ENCODE measurements at regions not wholly inside any gene's neighbourhood (a gene's known extent, or its start where the extent isn't known, plus 50 kb on each side); places are given as distances from the start of the nearest gene placed in this dataset.

GRCh38 chr7:114783508-114783907 lies 138.4 kb upstream of the MDFIC start:
- POLR2A ChIA-PET = no interaction called here
- H3K27ac Mint-ChIP-seq = peak overlapping the region in 1 of 8 donors; percentile 31

GRCh38 chr7:114784177-114784576 lies 137.7 kb upstream of the MDFIC start:
- Mint-ChIP-seq H3K36me3 (no peaks in the 10 kb centered on the region), H3K27me3 (peaks cover 0 to 3% of the 10 kb centered on the region in 2 donors), H3K4me1 (peaks cover 16 to 29% (median 28%) of the 10 kb centered on the region in 3 donors), H3K4me3 (no peak overlapping the region), H3K9me3 (no peaks in the 10 kb centered on the region), H3K27ac (no peak overlapping the region)
- Histone ChIP-seq H3K4me3 (ENCODE audit: low read length) (no peak overlapping the region), H3K27ac (ENCODE audit: low read depth, low read length) (no peak overlapping the region), H3K36me3 (ENCODE audit: insufficient read depth, low read length) (no peaks in the 10 kb centered on the region), H3K27me3 (ENCODE audit: insufficient read depth, low read length, poor library complexity, severe bottlenecking) (no peaks in the 10 kb centered on the region), H3K9me3 (ENCODE audit: low read length) (no peaks in the 10 kb centered on the region), H3K4me1 (ENCODE audit: insufficient read depth, low read length) (no peaks in the 10 kb centered on the region)
- ChIA-PET POLR2A (no interaction called here), CTCF (no interaction called here)
- DNase-seq = no peak

More at GRCh38 chr7:114783508-114783907, 138.4 kb upstream of the MDFIC start:
- H3K36me3 ChIP-seq (ENCODE audit: insufficient read depth, low read length) = no peaks in the 10 kb centered on the region
- no peaks in the 10 kb centered on the region for H3K4me1 ChIP-seq (ENCODE audit: insufficient read depth, low read length)
- CTCF ChIA-PET = no interaction called here
- H3K27me3 ChIP-seq (ENCODE audit: insufficient read depth, low read length, poor library complexity, severe bottlenecking) = no peaks in the 10 kb centered on the region
- peaks cover 0 to 3% of the 10 kb centered on the region in 2 donors for H3K27me3 Mint-ChIP-seq
- H3K9me3 Mint-ChIP-seq = no peaks in the 10 kb centered on the region
- peak overlapping the region; percentile 6 to 67 (median 58) for H3K4me3 Mint-ChIP-seq
- H3K36me3 Mint-ChIP-seq = no peaks in the 10 kb centered on the region
- H3K4me1 Mint-ChIP-seq = peaks cover 16 to 27% (median 26%) of the 10 kb centered on the region in 3 donors
- H3K4me3 ChIP-seq (ENCODE audit: low read length) = no peak overlapping the region
- no peak overlapping the region for H3K27ac ChIP-seq (ENCODE audit: low read depth, low read length)
- no peaks in the 10 kb centered on the region for H3K9me3 ChIP-seq (ENCODE audit: low read length)
- DNase-seq = no peak

GRCh38 chr7:114784746-114785145 lies 137.1 kb upstream of the MDFIC start:
- H3K4me1 ChIP-seq (ENCODE audit: insufficient read depth, low read length) = no peaks in the 10 kb centered on the region
- DNase-seq = no peak
- no peaks in the 10 kb centered on the region for H3K9me3 ChIP-seq (ENCODE audit: low read length)
- CTCF ChIA-PET = no interaction called here
- no peaks in the 10 kb centered on the region for H3K27me3 ChIP-seq (ENCODE audit: insufficient read depth, low read length, poor library complexity, severe bottlenecking)
- Mint-ChIP-seq H3K36me3 (no peaks in the 10 kb centered on the region), H3K4me3 (no peak overlapping the region), H3K27me3 (peaks cover 0 to 3% of the 10 kb centered on the region in 2 donors), H3K9me3 (no peaks in the 10 kb centered on the region), H3K4me1 (peaks cover 16 to 29% (median 28%) of the 10 kb centered on the region in 3 donors), H3K27ac (no peak overlapping the region)
- H3K27ac ChIP-seq (ENCODE audit: low read depth, low read length) = no peak overlapping the region
- POLR2A ChIA-PET = no interaction called here
- H3K4me3 ChIP-seq (ENCODE audit: low read length) = no peak overlapping the region
- H3K36me3 ChIP-seq (ENCODE audit: insufficient read depth, low read length) = no peaks in the 10 kb centered on the region

- ChIA-PET CTCF (no interaction called here), POLR2A (no interaction called here)
- H3K4me1 Mint-ChIP-seq = peaks cover 16 to 29% (median 28%) of the 10 kb centered on the region in 3 donors
- H3K4me3 ChIP-seq (ENCODE audit: low read length) = no peak overlapping the region
- H3K27me3 ChIP-seq (ENCODE audit: insufficient read depth, low read length, poor library complexity, severe bottlenecking) = no peaks in the 10 kb centered on the region
- no peaks in the 10 kb centered on the region for H3K36me3 ChIP-seq (ENCODE audit: insufficient read depth, low read length)
- no peaks in the 10 kb centered on the region for H3K4me1 ChIP-seq (ENCODE audit: insufficient read depth, low read length)
- H3K9me3 Mint-ChIP-seq = no peaks in the 10 kb centered on the region
- H3K9me3 ChIP-seq (ENCODE audit: low read length) = no peaks in the 10 kb centered on the region
- peak overlapping the region in 1 of 7 donors; percentile 24 for H3K4me3 Mint-ChIP-seq
- no peak overlapping the region for H3K27ac ChIP-seq (ENCODE audit: low read depth, low read length)
- no peak for DNase-seq
- no peak overlapping the region for H3K27ac Mint-ChIP-seq
- peaks cover 0 to 3% of the 10 kb centered on the region in 2 donors for H3K27me3 Mint-ChIP-seq
- H3K36me3 Mint-ChIP-seq = no peaks in the 10 kb centered on the region
Measured at GRCh38 chr7:114785496-114785895, 136.4 kb upstream of the MDFIC start.

- H3K9me3 Mint-ChIP-seq = no peaks in the 10 kb centered on the region
- H3K27ac Mint-ChIP-seq = peak overlapping the region in 2 of 8 donors; percentile 3 to 53
- H3K36me3 ChIP-seq (ENCODE audit: insufficient read depth, low read length) = no peaks in the 10 kb centered on the region
- no peak overlapping the region for H3K27ac ChIP-seq (ENCODE audit: low read depth, low read length)
- no peak for DNase-seq
- H3K27me3 Mint-ChIP-seq = peaks cover 0 to 3% of the 10 kb centered on the region in 2 donors
- ChIA-PET CTCF (no interaction called here), POLR2A (no interaction called here)
- H3K4me3 ChIP-seq (ENCODE audit: low read length) = no peak overlapping the region
- peak overlapping the region in 6 of 7 donors; percentile 5 to 78 (median 68) for H3K4me3 Mint-ChIP-seq
- no peaks in the 10 kb centered on the region for H3K4me1 ChIP-seq (ENCODE audit: insufficient read depth, low read length)
- peaks cover 16 to 29% (median 28%) of the 10 kb centered on the region in 3 donors for H3K4me1 Mint-ChIP-seq
- H3K9me3 ChIP-seq (ENCODE audit: low read length) = no peaks in the 10 kb centered on the region
- H3K36me3 Mint-ChIP-seq = no peaks in the 10 kb centered on the region
- H3K27me3 ChIP-seq (ENCODE audit: insufficient read depth, low read length, poor library complexity, severe bottlenecking) = no peaks in the 10 kb centered on the region
Measured at GRCh38 chr7:114786455-114786854, 135.4 kb upstream of the MDFIC start.

- no peak overlapping the region for H3K27ac Mint-ChIP-seq
Measured at GRCh38 chr7:114787556-114787955, 134.3 kb upstream of the MDFIC start.

GRCh38 chr7:114788706-114789105 lies 133.2 kb upstream of the MDFIC start:
- Mint-ChIP-seq H3K36me3 (no peaks in the 10 kb centered on the region), H3K27ac (no peak overlapping the region), H3K4me3 (no peak overlapping the region), H3K9me3 (no peaks in the 10 kb centered on the region), H3K4me1 (peaks cover 14 to 27% (median 23%) of the 10 kb centered on the region in 3 donors), H3K27me3 (peaks cover 0 to 5% of the 10 kb centered on the region in 2 donors)
- CTCF ChIA-PET = no interaction called here
- Histone ChIP-seq H3K4me1 (ENCODE audit: insufficient read depth, low read length) (no peaks in the 10 kb centered on the region), H3K9me3 (ENCODE audit: low read length) (no peaks in the 10 kb centered on the region), H3K4me3 (ENCODE audit: low read length) (no peak overlapping the region), H3K27ac (ENCODE audit: low read depth, low read length) (no peak overlapping the region), H3K27me3 (ENCODE audit: insufficient read depth, low read length, poor library complexity, severe bottlenecking) (no peaks in the 10 kb centered on the region), H3K36me3 (ENCODE audit: insufficient read depth, low read length) (no peaks in the 10 kb centered on the region)
- POLR2A ChIA-PET = no interaction called here
- no peak for DNase-seq

More at GRCh38 chr7:114787556-114787955, 134.3 kb upstream of the MDFIC start:
- Mint-ChIP-seq H3K36me3 (no peaks in the 10 kb centered on the region), H3K9me3 (no peaks in the 10 kb centered on the region), H3K4me3 (no peak overlapping the region), H3K4me1 (peaks cover 16 to 29% (median 28%) of the 10 kb centered on the region in 3 donors), H3K27me3 (peaks cover 0 to 3% of the 10 kb centered on the region in 2 donors)
- DNase-seq = no peak
- CTCF ChIA-PET = interaction anchor here (1.4 kb wide), 1 partner anchor 11 kb away, joined by 3 read pairs; no protein-coding TSS in a partner anchor
- Histone ChIP-seq H3K9me3 (ENCODE audit: low read length) (no peaks in the 10 kb centered on the region), H3K27me3 (ENCODE audit: insufficient read depth, low read length, poor library complexity, severe bottlenecking) (no peaks in the 10 kb centered on the region), H3K4me3 (ENCODE audit: low read length) (no peak overlapping the region), H3K36me3 (ENCODE audit: insufficient read depth, low read length) (no peaks in the 10 kb centered on the region), H3K4me1 (ENCODE audit: insufficient read depth, low read length) (no peaks in the 10 kb centered on the region), H3K27ac (ENCODE audit: low read depth, low read length) (no peak overlapping the region)
- POLR2A ChIA-PET = no interaction called here

GRCh38 chr7:114789161-114789560 lies 132.7 kb upstream of the MDFIC start:
- no peaks in the 10 kb centered on the region for H3K27me3 ChIP-seq (ENCODE audit: insufficient read depth, low read length, poor library complexity, severe bottlenecking)
- ChIA-PET CTCF (no interaction called here), POLR2A (no interaction called here)
- H3K27ac ChIP-seq (ENCODE audit: low read depth, low read length) = no peak overlapping the region
- Mint-ChIP-seq H3K4me1 (peaks cover 13 to 23% (median 21%) of the 10 kb centered on the region in 3 donors), H3K4me3 (no peak overlapping the region), H3K9me3 (no peaks in the 10 kb centered on the region), H3K36me3 (no peaks in the 10 kb centered on the region), H3K27ac (no peak overlapping the region), H3K27me3 (peaks cover 2 to 5% of the 10 kb centered on the region in 2 donors)
- H3K4me1 ChIP-seq (ENCODE audit: insufficient read depth, low read length) = no peaks in the 10 kb centered on the region
- H3K9me3 ChIP-seq (ENCODE audit: low read length) = no peaks in the 10 kb centered on the region
- no peak for DNase-seq
- no peaks in the 10 kb centered on the region for H3K36me3 ChIP-seq (ENCODE audit: insufficient read depth, low read length)
- H3K4me3 ChIP-seq (ENCODE audit: low read length) = no peak overlapping the region

All from CD8-positive, alpha-beta memory T cell (primary cell).